ENCODE measurements at regions not wholly inside any gene's neighbourhood (a gene's known extent, or its start where the extent isn't known, plus 50 kb on each side); places are given as distances from the start of the nearest gene placed in this dataset.

- DNase-seq (ENCODE audit: missing footprints) (no peak), ATAC-seq (no peak)
- intact Hi-C loops (cut with DNase I) = no loop called here
Measured at GRCh38 chr18:76568731-76569130, 73.7 kb upstream of the ZNF516 start.

GRCh38 chr18:76567835-76568445 lies 72.9 kb upstream of the ZNF516 start:
- DNase-seq (ENCODE audit: missing footprints) = no peak
- ATAC-seq = no peak
- intact Hi-C loops (cut with DNase I) = no loop called here

- intact Hi-C loops (cut with DNase I) = no loop called here
- ATAC-seq = no peak
Measured at GRCh38 chr18:76566987-76567386, 71.9 kb upstream of the ZNF516 start.

DNA sequence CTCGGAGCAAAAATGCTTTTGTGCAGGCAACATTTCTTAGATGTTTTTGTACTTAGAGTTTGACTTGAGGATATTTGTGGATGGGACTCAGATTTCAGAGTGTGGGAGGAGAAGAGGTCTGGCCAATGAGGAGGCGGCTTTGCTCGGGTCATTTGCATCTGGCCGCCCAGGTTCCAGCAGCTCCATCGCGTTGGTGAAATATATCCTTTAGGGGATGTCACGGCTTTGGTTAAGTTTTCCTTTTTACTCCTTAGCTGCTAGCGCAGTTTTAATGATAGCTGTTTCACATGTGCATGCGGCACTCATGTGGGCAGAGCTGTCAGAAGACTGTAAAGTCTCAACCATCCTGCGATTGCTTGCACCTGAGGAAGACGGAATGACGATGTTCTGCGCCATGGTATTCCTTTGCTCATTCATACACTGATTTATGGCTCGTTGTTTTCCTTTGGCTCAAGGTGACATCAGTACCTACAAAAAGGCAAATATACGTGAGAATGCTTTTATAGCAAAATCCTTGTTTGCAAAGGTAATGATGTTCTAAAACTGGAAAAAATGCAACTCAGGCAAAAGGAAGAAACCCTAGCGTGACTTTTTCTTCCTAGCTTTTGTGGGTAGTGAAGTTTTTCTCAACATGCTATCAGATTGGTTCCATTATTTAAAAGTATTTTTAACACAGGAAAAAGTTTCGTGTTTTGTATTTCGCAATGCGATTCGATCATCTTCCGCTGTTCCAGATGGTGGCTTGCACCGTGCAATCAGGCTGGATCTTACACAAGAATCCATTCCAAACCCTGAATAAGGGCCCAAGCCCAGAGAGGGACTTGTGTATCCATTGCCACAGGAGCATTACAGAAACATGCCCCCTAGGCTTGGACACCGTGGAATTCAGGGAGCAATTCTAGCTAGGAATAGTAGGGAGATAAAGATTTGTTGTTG lies 70.5 kb upstream of the ZNF516 start:
- DNase-seq (ENCODE audit: missing footprints) (peak; percentile 81), ATAC-seq (peak; percentile 97)
- intact Hi-C loops (cut with DNase I) = no loop called here

More at GRCh38 chr18:76566987-76567386, 71.9 kb upstream of the ZNF516 start:
- DNase-seq (ENCODE audit: missing footprints) = no peak

GRCh38 chr18:76564655-76565237 lies 69.7 kb upstream of the ZNF516 start:
- intact Hi-C loops (cut with DNase I) = no loop called here
- DNase-seq (ENCODE audit: missing footprints) (no peak), ATAC-seq (no peak)

GRCh38 chr18:76564117-76564516 lies 69.1 kb upstream of the ZNF516 start:
- DNase-seq (ENCODE audit: missing footprints) (no peak), ATAC-seq (no peak)
- intact Hi-C loops (cut with DNase I) = no loop called here

GRCh38 chr18:76562286-76563122 lies 67.5 kb upstream of the ZNF516 start:
- intact Hi-C loops (cut with DNase I) = no loop called here
- no peak for DNase-seq (ENCODE audit: missing footprints)
- ATAC-seq = no peak

DNA sequence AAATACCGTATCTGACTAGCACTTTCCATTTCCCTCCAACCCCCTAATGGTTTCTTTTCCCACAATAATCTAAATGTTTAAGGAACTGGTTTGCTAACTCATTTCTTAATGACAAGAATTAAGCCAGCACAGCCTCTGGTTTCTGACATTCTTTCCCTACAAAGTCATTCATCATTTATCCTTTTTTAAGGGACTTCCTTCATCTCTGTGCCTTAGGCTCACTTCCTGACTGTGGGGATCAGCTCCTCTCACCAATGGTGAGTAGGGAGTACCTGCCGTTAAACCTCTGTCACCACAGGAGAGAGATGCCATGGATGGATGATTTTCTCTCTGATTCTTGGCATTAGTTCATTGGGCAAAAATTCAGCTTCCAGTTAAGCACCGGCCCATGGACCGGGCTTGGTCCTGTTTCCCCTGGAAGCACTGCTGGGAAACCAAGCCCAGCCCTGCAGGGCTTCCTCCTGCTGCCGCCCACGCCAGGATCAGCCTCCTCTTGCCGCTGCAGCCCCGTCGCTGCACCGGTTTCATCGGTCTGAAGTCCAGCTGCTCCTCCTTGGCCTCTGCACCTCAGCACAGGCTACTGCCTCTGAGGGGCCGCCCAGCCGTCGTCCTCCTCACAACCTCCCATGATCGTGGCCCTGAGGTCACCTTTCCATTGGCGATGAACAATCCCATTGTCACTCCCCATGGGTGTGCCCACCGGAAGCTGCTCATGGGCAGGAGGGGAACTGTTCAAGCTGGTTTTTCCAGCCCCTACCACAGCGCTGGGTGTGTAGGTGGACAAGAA lies 64.0 kb upstream of the ZNF516 start:
- no peak for DNase-seq (ENCODE audit: missing footprints)
- intact Hi-C loops (cut with DNase I) = no loop called here
- ATAC-seq = no peak

- intact Hi-C loops (cut with DNase I) = no loop called here
- DNase-seq (ENCODE audit: missing footprints) (no peak), ATAC-seq (no peak)
Measured at GRCh38 chr18:76557026-76557575, 62.1 kb upstream of the ZNF516 start.

DNA sequence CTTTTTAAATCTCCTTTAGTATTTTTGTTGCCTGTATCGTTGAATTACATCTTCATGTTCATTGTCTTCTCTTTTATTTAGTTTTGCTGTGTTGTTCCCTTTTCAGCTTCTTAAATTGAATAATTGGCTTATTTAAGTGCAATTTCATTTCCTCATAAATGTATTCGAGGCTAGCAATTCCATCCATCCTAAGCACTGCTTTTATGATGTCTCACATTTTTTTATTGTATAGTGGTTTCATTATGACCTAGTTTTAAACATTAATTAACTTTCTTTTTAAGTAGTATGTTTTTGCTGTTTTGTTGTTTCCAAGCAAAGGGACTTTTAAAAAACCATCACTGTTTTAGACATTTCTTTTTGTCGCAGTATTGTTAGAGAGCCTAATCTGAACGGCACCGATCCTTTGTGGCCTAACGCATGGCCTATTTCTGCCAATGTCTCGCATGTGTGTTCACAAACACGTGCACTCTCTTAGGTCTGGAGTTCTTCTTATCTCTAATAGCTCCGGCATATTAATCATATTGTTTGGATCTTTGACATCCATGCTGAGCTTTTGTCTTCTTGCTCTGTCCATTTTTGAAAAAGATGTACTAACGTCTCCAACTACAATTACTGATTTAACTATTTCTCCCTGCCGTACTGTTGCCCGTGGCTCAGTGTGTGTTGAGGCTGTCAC lies 59.6 kb upstream of the ZNF516 start:
- no peak for DNase-seq (ENCODE audit: missing footprints)
- intact Hi-C loops (cut with DNase I) = no loop called here
- no peak for ATAC-seq

DNA sequence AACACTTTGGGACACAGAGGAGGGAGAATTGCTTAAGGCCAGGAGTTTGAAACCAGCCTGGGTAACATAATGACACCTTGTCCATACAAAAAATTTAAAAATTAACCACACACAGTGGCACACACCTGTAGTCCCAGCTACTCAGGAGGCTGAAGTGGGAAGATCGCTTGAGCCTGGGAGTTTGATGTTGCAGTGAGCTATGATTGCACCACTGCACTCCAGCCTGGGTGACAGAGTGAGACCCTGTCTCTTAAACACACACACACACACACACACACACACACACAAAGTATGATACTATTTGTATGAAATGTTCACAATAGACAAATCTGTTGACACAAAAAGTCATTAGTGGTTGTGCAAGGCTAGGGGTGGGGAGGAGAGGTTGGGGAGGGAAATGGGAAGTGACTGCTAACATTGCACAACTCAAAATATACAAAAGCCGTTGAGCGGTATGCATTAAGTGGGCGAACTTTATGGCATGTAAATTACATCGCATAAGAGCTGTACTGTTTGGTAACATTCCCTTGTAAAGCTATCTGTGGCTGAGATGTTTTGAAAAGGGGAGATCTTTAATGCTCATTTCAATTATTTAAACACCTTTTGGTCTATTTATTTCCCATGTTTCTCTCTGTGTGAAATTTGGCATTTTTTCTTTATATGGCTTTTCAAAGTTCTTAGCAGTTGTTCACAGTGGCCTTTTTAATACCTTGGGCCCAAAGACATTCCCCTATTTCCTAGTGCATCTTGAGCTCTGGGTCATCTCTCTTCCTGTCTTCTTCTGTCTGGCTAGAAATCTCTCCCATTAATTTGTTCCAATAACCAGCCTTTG lies 58.9 kb upstream of the ZNF516 start:
- DNase-seq (ENCODE audit: missing footprints) (no peak), ATAC-seq (no peak)
- intact Hi-C loops (cut with DNase I) = no loop called here

DNA sequence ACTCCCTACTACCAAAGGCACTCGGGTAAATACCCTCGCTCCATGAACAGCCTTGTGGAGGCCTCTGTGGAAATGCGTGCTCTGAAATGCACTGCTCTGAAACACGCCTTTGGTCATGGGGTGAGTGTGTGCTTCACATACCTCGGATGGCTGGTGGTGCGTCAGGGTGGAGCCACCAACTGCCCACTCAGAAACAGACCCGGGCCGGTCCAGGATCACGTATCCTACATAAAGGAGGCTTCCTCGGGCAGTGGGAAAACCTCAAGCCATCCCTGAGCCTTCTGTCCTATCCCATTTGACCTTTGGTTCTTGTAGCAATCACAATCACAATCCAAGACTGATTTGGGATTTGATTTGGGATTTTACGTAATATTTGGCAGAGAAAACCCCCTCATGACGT lies 53.5 kb upstream of the ZNF516 start:
- DNase-seq (ENCODE audit: missing footprints) = no peak
- intact Hi-C loops (cut with DNase I) = no loop called here
- ATAC-seq = no peak

GRCh38 chr18:76547296-76547695 lies 52.3 kb upstream of the ZNF516 start:
- DNase-seq (ENCODE audit: missing footprints) (no peak), ATAC-seq (no peak)
- intact Hi-C loops (cut with DNase I) = no loop called here

DNA sequence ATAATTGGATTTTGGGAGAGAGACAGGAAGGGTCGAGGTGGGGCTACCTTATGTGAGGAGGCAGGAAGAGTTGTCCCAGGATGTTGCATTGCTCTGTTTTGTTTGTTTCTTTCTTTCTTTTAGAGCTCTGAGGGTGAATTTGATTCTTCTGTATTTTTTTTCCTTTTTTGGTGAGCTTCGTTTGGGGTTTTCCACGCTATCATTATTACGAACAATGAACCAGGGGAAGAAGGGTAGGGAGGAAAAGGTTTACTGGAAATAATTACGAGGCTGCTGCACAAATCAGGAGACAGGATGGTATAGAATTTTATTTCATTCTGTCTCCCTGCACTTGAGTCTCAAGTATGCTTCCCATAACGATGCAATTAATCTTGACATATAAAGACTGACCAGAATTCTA lies 51.4 kb upstream of the ZNF516 start:
- no peak for DNase-seq (ENCODE audit: missing footprints)
- intact Hi-C loops (cut with DNase I) = no loop called here
- no peak for ATAC-seq

DNA sequence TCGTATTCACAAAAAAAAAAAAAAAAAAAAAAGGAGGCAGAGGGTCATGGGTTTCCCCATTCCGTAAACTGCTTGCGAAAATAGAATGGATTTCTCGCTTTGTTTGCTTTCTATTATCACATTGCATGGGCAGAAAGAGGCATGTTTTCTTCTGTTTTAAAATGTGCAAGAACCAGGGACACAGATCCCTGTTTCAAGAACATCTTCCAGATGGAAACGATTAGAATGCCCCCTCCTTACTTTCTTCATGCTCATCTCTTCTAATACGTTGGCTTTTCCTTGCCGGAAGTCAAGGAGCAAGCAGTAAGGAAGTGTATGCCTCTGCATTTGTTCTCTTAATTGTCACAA lies 51.0 kb upstream of the ZNF516 start:
- ATAC-seq (no peak), DNase-seq (ENCODE audit: missing footprints) (no peak)
- intact Hi-C loops (cut with DNase I) = no loop called here

GRCh38 chr18:76545433-76546087 lies 50.5 kb upstream of the ZNF516 start:
- intact Hi-C loops (cut with DNase I) = no loop called here
- no peak for DNase-seq (ENCODE audit: missing footprints)
- ATAC-seq = no peak

All from Right ventricle myocardium inferior (tissue), 1 donor.